Cardiac fibroblast (primary cell): ENCODE measurements at regions not wholly inside any gene's neighbourhood (a gene's known extent, or its start where the extent isn't known, plus 50 kb on each side); places are given as distances from the start of the nearest gene placed in this dataset.

Experiments used
- DNase-seq, 2 donors: peaks; one replicate each; pipeline versions ENCODE4 v3.0.0 to v3.0.0-alpha.2; 2010; ENCODE audit warnings: low read depth in 2 of 2
- H3K4me3 ChIP-seq, 2 donors: replicated peaks in 1 of 2; 1 replicate in 1 of 2; 2 replicates in 1 of 2; pipeline ENCODE4 v1.5.1; 2011; ENCODE audit warnings: low read depth in 2 of 2, low read length in 2 of 2, mild to moderate bottlenecking in 2 of 2, moderate library complexity in 1 of 2
- CTCF ChIP-seq: IDR thresholded peaks from one replicate; pipeline ENCODE4 v1.5.1; 2011; ENCODE audit warnings: low read depth, mild to moderate bottlenecking, low read length, inconsistent platforms

- DNase-seq, result peak; percentile 26 to 44
- H3K4me3 ChIP-seq, result no peak overlapping the region
- TF ChIP-seq CTCF, result peak; percentile 53
These were observed 339.6 kb downstream of the TRIB2 start for GRCh38 chr2:13056259-13056843.

GRCh38 chr2:13057671-13058070, 340.9 kb downstream of the TRIB2 start:
- no peak for DNase-seq
- H3K4me3 ChIP-seq, result no peak overlapping the region
- no peak for TF ChIP-seq CTCF

- DNase-seq, result no peak
- no peak overlapping the region for H3K4me3 ChIP-seq
- TF ChIP-seq CTCF, result no peak
These were observed 349.9 kb downstream of the TRIB2 start for GRCh38 chr2:13066676-13067075.

GRCh38 chr2:13067508-13067907, 350.8 kb downstream of the TRIB2 start:
- DNase-seq, result no peak
- TF ChIP-seq CTCF, result no peak
- no peak overlapping the region for H3K4me3 ChIP-seq

- DNase-seq, result no peak
- TF ChIP-seq CTCF, result no peak
- no peak overlapping the region for H3K4me3 ChIP-seq
These were observed 373.2 kb downstream of the TRIB2 start for GRCh38 chr2:13089971-13090370.

GRCh38 chr2:13091455-13091854, 374.7 kb downstream of the TRIB2 start:
- DNase-seq, result peak in 1 of 2 donors; percentile 16
- TF ChIP-seq CTCF, result no peak
- no peak overlapping the region for H3K4me3 ChIP-seq

- no peak for TF ChIP-seq CTCF
- DNase-seq, result no peak
- no peak overlapping the region for H3K4me3 ChIP-seq
These were observed 375.2 kb downstream of the TRIB2 start for GRCh38 chr2:13091861-13092378.
